GM10248 (cell line): ENCODE measurements at regions not wholly inside any gene's neighbourhood (a gene's known extent, or its start where the extent isn't known, plus 50 kb on each side); places are given as distances from the start of the nearest gene placed in this dataset.

Experiments used
- CTCF ChIA-PET: fragments of 300-600 bp; sonication (Branson Sonifier 250); formaldehyde crosslinking; extraction: SDS; loops from one replicate; lab custom pipeline; 2021; ENCODE audit warnings: antibody characterized with exemption; lab: Yijun Ruan, JAX
- POLR2A ChIA-PET: fragments of 350-650 bp; sonication (Branson Sonifier 250); formaldehyde crosslinking; extraction: SDS; loops from one replicate; lab custom pipeline; 2020; ENCODE audit warnings: antibody characterized with exemption; lab: Yijun Ruan, JAX
- DNase-seq: peaks from one replicate; pipeline ENCODE4 v3.0.0; 2012; ENCODE audit errors: extremely low spot score
- TF ChIP-seq, protein P1 (sequence below): IDR thresholded peaks from 2 replicates; pipeline ENCODE4 v1.5.1; 2012; ENCODE audit warnings: mild to moderate bottlenecking, low read depth; ENCODE audit errors: extremely low read depth, missing control alignments, control extremely low read depth

DNA sequence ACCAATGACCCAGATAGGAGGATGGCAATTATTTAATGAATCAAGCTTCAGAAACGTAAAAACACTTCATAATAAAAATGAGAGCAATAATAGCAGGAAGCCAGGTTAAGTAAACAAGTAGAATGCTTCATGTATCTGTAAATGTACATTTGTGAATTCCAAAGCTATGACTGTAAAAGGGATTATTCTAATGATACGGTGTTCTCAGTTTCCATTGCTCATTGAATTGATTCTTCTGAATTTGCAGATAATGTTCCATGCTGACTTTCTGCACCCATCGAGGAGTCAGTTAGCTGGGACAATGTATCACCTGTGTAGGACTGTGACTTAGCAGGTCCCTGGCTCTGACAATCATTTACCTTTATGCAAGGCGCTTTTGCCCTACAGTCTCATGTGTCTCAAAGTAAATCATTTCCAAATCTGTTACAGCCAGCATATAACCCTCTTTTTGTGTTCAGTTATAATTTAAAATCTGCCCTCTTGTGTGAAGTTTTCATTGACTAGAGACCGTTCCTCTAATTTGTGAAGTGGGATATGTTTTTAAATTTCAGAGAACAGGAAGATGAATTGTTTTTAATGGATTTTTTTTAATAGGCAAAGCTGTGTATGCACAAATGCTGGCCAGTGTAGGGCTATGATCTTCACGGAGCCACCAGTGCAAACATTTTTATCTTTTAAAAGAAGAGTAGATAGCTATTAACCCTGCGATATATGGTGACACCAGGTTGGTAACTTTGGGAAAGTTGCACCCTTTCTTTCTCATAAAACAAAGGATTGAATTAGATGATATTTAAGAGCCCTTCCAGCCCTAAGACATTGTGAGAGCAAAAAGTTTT is 267.1 kb downstream of the KLF5 start:
- ChIA-PET CTCF (interaction anchor here (1.4 to 1.5 kb wide), 3 partner anchors 15 to 44 kb away, joined by 3 read pairs; no protein-coding TSS in a partner anchor), POLR2A (no interaction called here)
- no peak for DNase-seq
- TF ChIP-seq, protein P1, sequence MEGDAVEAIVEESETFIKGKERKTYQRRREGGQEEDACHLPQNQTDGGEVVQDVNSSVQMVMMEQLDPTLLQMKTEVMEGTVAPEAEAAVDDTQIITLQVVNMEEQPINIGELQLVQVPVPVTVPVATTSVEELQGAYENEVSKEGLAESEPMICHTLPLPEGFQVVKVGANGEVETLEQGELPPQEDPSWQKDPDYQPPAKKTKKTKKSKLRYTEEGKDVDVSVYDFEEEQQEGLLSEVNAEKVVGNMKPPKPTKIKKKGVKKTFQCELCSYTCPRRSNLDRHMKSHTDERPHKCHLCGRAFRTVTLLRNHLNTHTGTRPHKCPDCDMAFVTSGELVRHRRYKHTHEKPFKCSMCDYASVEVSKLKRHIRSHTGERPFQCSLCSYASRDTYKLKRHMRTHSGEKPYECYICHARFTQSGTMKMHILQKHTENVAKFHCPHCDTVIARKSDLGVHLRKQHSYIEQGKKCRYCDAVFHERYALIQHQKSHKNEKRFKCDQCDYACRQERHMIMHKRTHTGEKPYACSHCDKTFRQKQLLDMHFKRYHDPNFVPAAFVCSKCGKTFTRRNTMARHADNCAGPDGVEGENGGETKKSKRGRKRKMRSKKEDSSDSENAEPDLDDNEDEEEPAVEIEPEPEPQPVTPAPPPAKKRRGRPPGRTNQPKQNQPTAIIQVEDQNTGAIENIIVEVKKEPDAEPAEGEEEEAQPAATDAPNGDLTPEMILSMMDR: no peak

DNA sequence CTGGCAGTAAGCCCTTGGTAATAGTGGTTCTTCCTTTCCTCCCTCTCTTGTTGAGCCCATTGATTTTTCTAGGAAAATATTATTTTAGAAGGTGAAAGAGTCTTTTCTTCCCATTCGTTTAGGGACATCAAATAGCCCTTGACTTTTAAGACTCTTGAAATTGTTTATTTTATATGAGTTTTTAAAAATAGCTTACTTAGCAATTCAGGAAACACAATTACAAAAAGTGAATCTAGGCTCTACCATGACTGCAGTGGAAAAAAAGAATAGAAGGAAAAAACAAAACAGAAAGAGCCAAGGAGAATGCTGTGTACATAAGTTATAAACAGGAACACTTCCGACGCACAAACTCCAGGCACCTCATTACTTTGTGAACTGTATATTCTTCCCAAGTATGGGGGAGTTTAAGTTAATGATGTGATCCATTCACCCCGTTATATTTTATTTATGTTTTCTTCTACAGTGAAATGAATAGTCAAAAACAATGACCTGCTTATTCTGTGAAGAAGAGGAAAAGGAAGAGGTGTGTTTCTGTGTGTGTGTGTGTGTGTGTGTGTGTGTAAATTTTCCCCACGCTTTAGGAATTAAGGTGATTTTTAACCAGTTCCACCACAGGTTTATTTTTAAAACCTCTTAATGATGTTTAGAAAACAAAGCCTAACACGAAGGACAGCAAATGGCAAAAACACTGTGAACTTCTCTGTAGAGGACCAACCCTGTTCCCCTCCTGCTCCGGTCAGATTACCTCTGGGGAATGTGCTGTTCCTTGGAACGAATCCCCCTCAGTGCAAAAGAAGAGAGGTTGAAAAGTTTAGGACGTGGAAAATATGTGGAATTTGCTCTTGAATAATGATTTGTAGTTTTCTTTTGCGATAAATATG is 266.3 kb downstream of the KLF5 start:
- TF ChIP-seq, protein P1: no peak
- DNase-seq: no peak
- ChIA-PET POLR2A (no interaction called here), CTCF (interaction anchor here (1.4 kb wide), 1 partner anchor 45 kb away, joined by 3 read pairs; no protein-coding TSS in a partner anchor)

DNA sequence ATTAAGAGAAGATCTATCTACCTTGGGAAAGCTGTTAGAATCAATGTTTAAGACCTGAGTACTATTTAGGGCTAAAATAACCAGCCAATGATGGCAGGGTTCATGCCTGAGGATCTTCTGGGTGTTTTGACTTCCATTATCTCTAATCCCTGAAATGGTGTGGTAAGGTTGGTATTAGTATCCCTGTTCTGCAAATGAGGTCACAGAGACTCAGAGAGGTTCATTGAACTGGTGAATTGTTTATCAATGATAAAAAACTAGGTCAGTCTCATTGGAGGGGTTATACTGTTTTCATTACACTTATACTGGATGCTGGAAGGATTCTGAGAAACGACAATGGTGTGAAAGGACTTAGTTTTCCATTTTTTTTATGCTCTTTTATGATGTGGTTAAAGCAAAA is 264.8 kb downstream of the KLF5 start:
- ChIA-PET CTCF (no interaction called here), POLR2A (no interaction called here)
- TF ChIP-seq, protein P1: no peak
- no peak for DNase-seq

DNA sequence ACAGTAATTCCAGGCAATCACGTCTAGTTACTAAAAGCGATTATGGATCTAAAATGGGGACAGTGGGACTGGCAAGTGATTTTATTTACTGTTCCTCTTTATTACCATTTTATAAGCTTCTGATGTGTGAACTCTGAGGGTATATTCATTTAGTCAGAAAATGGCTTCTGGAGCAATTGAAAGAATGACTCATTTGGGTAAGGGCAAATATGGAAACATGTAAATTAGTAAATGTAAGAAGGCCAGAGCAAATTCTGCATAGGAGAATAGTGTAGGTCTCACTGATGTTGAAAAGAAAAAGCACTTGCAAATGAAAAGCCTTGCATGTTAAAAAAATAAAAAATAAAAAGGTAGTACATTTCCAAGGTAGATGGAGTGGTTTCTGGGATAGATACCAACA is 262.2 kb downstream of the KLF5 start:
- CTCF ChIA-PET: no interaction called here

GRCh38 chr13:73317140-73317539 is 258.3 kb downstream of the KLF5 start:
- no peak for DNase-seq
- ChIA-PET POLR2A (no interaction called here), CTCF (interaction anchor here (1.2 to 1.4 kb wide), 2 partner anchors 15 to 71 kb away, joined by 3 read pairs; no protein-coding TSS in a partner anchor)
- TF ChIP-seq, protein P1: no peak

More for the DNA sequence above, 262.2 kb downstream of the KLF5 start:
- POLR2A ChIA-PET: no interaction called here
- no peak for DNase-seq
- TF ChIP-seq, protein P1: no peak

- POLR2A ChIA-PET: no interaction called here
- CTCF ChIA-PET: no interaction called here
- DNase-seq: no peak
- TF ChIP-seq, protein P1: no peak
Observed at GRCh38 chr13:73310366-73310765, 251.6 kb downstream of the KLF5 start.
